Esophagus muscularis mucosa (tissue), 4 donors: ENCODE measurements at regions not wholly inside any gene's neighbourhood (a gene's known extent, or its start where the extent isn't known, plus 50 kb on each side); places are given as distances from the start of the nearest gene placed in this dataset.

Experiments used
- EP300 ChIP-seq: sonication (generic); formaldehyde crosslinking; IDR thresholded peaks from one replicate; pipeline ENCODE4 v1.6.1; 2017; ENCODE audit warnings: antibody characterized with exemption
- POLR2A ChIP-seq: fragments of 450-650 bp; IDR thresholded peaks from one replicate; pipeline ENCODE4 v1.6.1; 2017; ENCODE audit warnings: antibody characterized with exemption, moderate library complexity, mild to moderate bottlenecking, low read depth
- POLR2AphosphoS5 ChIP-seq, 2 donors: sonication (generic); formaldehyde crosslinking; IDR thresholded peaks; one replicate each; pipeline ENCODE4 v1.6.1; 2017; ENCODE audit warnings: antibody characterized with exemption in 2 of 2
- TF ChIP-seq, protein P1 (sequence below), 3 experiments: fragments of 200-600 bp in 2 of 3; fragments of 450-650 bp in 1 of 3; sonication (generic) in 2 of 3; IDR thresholded peaks; one replicate each; pipeline ENCODE4 v1.5.1; 2017 to 2019; ENCODE audit warnings: antibody characterized with exemption in 3 of 3, mild to moderate bottlenecking in 2 of 3, moderate library complexity in 1 of 3

DNA sequence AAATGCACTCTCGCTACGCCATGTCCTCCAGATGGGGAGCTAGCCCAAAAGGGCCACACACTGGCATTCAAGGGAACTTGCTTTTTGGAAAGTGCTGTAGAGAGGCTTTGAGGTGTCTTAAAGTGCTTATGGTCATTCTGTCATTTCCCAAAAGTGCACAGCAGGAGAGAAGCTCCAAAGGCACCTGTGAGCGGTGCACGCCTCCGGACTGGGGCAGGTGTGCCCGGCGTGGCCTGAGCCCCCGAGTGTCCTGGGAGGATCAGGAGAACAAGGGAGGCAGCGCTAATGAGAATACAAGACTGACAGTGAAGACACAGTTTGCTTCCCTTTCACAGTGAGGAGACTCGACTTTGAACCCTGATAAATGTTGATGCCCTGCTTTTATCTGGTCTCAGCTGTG, 419.0 kb upstream of the MKI67 start:
- TF ChIP-seq, protein P1, sequence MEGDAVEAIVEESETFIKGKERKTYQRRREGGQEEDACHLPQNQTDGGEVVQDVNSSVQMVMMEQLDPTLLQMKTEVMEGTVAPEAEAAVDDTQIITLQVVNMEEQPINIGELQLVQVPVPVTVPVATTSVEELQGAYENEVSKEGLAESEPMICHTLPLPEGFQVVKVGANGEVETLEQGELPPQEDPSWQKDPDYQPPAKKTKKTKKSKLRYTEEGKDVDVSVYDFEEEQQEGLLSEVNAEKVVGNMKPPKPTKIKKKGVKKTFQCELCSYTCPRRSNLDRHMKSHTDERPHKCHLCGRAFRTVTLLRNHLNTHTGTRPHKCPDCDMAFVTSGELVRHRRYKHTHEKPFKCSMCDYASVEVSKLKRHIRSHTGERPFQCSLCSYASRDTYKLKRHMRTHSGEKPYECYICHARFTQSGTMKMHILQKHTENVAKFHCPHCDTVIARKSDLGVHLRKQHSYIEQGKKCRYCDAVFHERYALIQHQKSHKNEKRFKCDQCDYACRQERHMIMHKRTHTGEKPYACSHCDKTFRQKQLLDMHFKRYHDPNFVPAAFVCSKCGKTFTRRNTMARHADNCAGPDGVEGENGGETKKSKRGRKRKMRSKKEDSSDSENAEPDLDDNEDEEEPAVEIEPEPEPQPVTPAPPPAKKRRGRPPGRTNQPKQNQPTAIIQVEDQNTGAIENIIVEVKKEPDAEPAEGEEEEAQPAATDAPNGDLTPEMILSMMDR (IDR thresholded peaks at IDR 0.05) = no peak
- TF ChIP-seq POLR2A = no peak
- no peak for TF ChIP-seq POLR2AphosphoS5 (IDR thresholded peaks at IDR 0.05)
- no peak for TF ChIP-seq EP300
